Neural crest cell (in vitro differentiated cells): ENCODE measurements at regions not wholly inside any gene's neighbourhood (a gene's known extent, or its start where the extent isn't known, plus 50 kb on each side); places are given as distances from the start of the nearest gene placed in this dataset.

Source experiments
- DNase-seq: peaks from one replicate; pipeline ENCODE4 v3.0.0; 2021; ENCODE audit warnings: low read depth, mixed read lengths, low spot score
- H3K27ac Mint-ChIP-seq: one replicate; pipeline ENCODE4 v1.8.0; 2021; ENCODE audit warnings: mild to moderate bottlenecking, mixed read lengths; ENCODE audit not compliant: unreplicated experiment
- H3K27me3 Mint-ChIP-seq: 2 replicates; pipeline ENCODE4 v1.8.0; 2021; ENCODE audit warnings: low read depth, mild to moderate bottlenecking, mixed read lengths
- H3K36me3 Mint-ChIP-seq: 2 replicates; pipeline ENCODE4 v1.8.0; 2021; ENCODE audit warnings: low read depth, mild to moderate bottlenecking, mixed read lengths
- H3K4me1 Mint-ChIP-seq: 2 replicates; pipeline ENCODE4 v1.8.0; 2021; ENCODE audit warnings: mixed read lengths
- H3K4me3 Mint-ChIP-seq: one replicate; pipeline ENCODE4 v1.8.0; 2021; ENCODE audit warnings: mild to moderate bottlenecking, mixed read lengths
- H3K9me3 Mint-ChIP-seq: 2 replicates; pipeline ENCODE4 v1.8.0; 2021; ENCODE audit warnings: mixed read lengths
- TF ChIP-seq, protein P1 (sequence below): fragments of 200-600 bp; sonication (generic); conservative IDR thresholded peaks from 2 replicates; pipeline ENCODE4 v1.5.0; 2021; ENCODE audit warnings: antibody characterized with exemption, mild to moderate bottlenecking

DNA sequence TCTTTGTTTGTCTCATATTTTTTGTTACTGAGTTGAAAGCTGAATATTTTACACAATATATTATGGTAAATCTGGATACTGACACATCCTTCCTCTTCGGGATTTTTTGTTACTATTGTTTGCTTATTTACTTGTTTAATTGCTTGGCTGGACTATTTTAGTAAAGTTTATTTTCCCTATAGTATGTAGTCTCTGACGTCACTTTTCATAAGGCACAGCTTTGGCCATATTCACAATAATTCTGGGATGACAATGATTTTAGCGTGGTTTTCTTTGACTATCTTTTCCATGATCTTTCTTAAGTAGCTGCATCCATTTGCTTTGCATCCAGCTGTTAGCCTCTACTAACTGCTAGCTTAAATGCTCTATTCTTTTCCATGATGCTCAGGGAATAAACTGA is 552.4 kb downstream of the VGLL3 start:
- DNase-seq = no peak
- no peaks in the 10 kb centered on the region for H3K36me3 Mint-ChIP-seq
- no peaks in the 10 kb centered on the region for H3K4me1 Mint-ChIP-seq
- TF ChIP-seq, protein P1, sequence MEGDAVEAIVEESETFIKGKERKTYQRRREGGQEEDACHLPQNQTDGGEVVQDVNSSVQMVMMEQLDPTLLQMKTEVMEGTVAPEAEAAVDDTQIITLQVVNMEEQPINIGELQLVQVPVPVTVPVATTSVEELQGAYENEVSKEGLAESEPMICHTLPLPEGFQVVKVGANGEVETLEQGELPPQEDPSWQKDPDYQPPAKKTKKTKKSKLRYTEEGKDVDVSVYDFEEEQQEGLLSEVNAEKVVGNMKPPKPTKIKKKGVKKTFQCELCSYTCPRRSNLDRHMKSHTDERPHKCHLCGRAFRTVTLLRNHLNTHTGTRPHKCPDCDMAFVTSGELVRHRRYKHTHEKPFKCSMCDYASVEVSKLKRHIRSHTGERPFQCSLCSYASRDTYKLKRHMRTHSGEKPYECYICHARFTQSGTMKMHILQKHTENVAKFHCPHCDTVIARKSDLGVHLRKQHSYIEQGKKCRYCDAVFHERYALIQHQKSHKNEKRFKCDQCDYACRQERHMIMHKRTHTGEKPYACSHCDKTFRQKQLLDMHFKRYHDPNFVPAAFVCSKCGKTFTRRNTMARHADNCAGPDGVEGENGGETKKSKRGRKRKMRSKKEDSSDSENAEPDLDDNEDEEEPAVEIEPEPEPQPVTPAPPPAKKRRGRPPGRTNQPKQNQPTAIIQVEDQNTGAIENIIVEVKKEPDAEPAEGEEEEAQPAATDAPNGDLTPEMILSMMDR = no peak
- no peak overlapping the region for H3K27ac Mint-ChIP-seq
- no peak overlapping the region for H3K4me3 Mint-ChIP-seq
- H3K9me3 Mint-ChIP-seq = no peaks in the 10 kb centered on the region
- no peaks in the 10 kb centered on the region for H3K27me3 Mint-ChIP-seq

DNA sequence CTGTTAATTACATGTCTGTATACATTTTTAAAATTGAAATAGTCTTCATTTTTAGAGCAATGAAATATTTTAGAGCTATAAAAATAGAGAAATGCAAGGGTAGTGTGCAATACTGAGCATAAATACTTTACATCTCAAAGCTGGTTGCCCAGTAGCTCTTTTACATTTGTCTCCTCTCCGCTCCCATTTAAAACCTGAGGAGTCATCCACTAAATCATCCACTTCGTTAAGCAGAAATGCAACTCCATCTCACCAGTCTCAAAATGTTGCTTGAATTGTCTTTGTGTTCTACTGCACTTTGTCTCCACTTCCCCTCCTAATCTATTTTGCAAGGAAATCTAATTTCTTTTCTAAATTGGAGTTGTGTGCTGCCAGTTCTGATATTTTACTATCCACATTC is 563.6 kb downstream of the VGLL3 start:
- Mint-ChIP-seq H3K27ac (no peak overlapping the region), H3K36me3 (no peaks in the 10 kb centered on the region), H3K9me3 (peaks cover 4% of the 10 kb centered on the region), H3K4me3 (no peak overlapping the region), H3K4me1 (no peaks in the 10 kb centered on the region), H3K27me3 (no peaks in the 10 kb centered on the region)
- no peak for DNase-seq
- TF ChIP-seq, protein P1 = no peak

DNA sequence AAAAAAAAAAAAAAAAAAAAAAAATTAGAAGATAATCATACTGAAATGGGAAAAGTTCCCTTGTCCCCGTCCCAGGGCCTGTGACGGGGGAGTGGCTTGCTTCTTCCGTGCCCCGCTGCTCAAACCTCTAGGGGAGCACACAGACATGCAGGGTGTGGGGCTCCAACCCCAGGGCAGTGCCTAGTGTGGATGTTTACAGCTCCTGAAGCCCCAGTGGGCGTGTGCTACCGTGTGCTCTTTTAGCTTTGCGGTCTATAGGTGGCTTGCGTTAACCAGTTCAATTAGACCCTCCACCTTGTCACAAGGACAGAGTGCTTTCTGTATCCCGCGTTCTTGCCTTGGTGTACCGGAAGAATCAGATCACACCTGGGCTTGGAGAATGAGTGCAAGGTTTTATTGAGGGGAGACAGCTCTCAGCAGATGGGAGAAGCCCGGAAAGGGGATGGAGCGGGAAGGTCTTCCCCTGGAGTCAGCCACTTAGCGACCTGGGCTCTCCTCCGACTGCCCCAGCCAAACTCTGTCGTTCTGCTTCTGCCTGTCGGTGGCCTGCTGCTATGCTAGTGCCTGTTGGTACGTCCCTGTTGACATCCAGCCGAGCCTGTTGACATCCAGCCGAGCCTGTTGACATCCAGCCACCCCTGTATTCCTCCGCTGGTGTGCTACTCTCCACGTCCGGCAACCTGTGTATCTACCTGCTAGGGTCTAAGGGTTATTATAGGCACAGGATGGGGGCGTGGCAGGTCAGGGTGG is 569.8 kb downstream of the VGLL3 start:
- Mint-ChIP-seq H3K4me1 (no peaks in the 10 kb centered on the region), H3K9me3 (peaks cover 4% of the 10 kb centered on the region), H3K27ac (no peak overlapping the region), H3K27me3 (no peaks in the 10 kb centered on the region), H3K4me3 (no peak overlapping the region), H3K36me3 (no peaks in the 10 kb centered on the region)
- TF ChIP-seq, protein P1 = no peak
- no peak for DNase-seq

DNA sequence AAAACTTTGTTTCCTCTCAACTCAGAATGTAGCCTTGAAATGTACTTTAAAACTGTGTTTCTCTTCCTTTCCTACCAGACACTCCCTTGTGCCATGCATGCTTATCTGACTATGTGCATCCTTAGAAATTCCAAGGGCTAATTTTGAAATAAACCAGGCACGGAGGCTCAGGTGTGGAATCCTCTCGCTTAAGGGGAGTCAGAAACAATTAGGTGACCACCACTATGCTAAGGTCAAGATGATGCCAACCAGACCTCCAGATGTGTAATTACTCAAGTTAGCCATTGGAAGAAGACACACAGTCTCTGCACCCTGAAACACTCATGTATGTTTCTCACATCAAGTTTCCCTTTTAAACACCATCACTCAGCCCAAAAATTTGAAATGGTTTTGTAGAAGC is 572.1 kb downstream of the VGLL3 start:
- no peak for DNase-seq
- Mint-ChIP-seq H3K4me1 (no peaks in the 10 kb centered on the region), H3K36me3 (no peaks in the 10 kb centered on the region), H3K4me3 (no peak overlapping the region), H3K9me3 (no peaks in the 10 kb centered on the region), H3K27me3 (no peaks in the 10 kb centered on the region), H3K27ac (no peak overlapping the region)
- TF ChIP-seq, protein P1 = no peak

DNA sequence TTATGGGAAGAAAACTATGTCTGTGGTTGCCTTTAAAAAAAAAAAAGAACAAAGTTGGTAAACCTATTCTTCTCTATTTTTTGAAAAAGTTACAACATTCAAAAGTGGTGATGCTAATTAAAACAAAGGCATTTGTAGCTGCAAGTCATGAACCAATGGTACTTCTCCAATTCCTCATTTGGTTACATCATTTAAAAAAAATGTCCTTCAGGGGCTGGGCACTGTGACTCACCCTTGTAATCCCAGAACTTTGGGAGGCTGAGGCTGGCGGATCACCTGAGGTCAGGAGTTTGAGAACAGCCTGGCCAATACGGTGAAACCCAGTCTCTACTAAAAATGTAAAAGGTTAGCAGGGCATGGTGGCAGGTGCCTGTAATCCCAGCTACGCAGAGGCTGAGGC is 574.6 kb downstream of the VGLL3 start:
- Mint-ChIP-seq H3K9me3 (no peaks in the 10 kb centered on the region), H3K4me3 (no peak overlapping the region), H3K4me1 (no peaks in the 10 kb centered on the region), H3K36me3 (no peaks in the 10 kb centered on the region), H3K27me3 (no peaks in the 10 kb centered on the region), H3K27ac (no peak overlapping the region)
- TF ChIP-seq, protein P1 = no peak
- no peak for DNase-seq
